ENCODE measurements at regions not wholly inside any gene's neighbourhood (a gene's known extent, or its start where the extent isn't known, plus 50 kb on each side); places are given as distances from the start of the nearest gene placed in this dataset.

GRCh38 chr11:28528217-28528616 lies 420.0 kb downstream of the METTL15 start:
- TF ChIP-seq CTCF (IDR thresholded peaks at IDR 0.05) = no peak

GRCh38 chr11:28526406-28526751 lies 418.2 kb downstream of the METTL15 start:
- no peak for TF ChIP-seq CTCF (IDR thresholded peaks at IDR 0.05)

- TF ChIP-seq CTCF (IDR thresholded peaks at IDR 0.05) = no peak
These were observed 417.6 kb downstream of the METTL15 start for GRCh38 chr11:28525636-28526405.

GRCh38 chr11:28524098-28524497 lies 415.9 kb downstream of the METTL15 start:
- no peak for TF ChIP-seq CTCF (IDR thresholded peaks at IDR 0.05)

GRCh38 chr11:28521075-28521474 lies 412.9 kb downstream of the METTL15 start:
- no peak for TF ChIP-seq CTCF (IDR thresholded peaks at IDR 0.05)

- no peak for TF ChIP-seq CTCF (IDR thresholded peaks at IDR 0.05)
These were observed 412.1 kb downstream of the METTL15 start for GRCh38 chr11:28520291-28520690.

- no peak for TF ChIP-seq CTCF (IDR thresholded peaks at IDR 0.05)
These were observed 410.6 kb downstream of the METTL15 start for GRCh38 chr11:28518825-28519224.

- no peak for TF ChIP-seq CTCF (IDR thresholded peaks at IDR 0.05)
These were observed 409.4 kb downstream of the METTL15 start for GRCh38 chr11:28517621-28518020.

All from LNCAP (cell line).